Activated CD4-positive, alpha-beta T cell treated with anti-CD3 and anti-CD28 coated beads, Interleukin-2, amount 50 U/mL, for 4 hours (primary cell): ENCODE measurements at regions not wholly inside any gene's neighbourhood (a gene's known extent, or its start where the extent isn't known, plus 50 kb on each side); places are given as distances from the start of the nearest gene placed in this dataset.
"Not testable (repeated sequence)": the region's sequence is repeated elsewhere in the genome, so short reads cannot be mapped to it uniquely, and the experiment has no call there.

ENCODE experiments used
- DNase-seq, 2 experiments: peaks; one replicate each; pipeline ENCODE4 v3.0.0-alpha.2; 2020

DNA sequence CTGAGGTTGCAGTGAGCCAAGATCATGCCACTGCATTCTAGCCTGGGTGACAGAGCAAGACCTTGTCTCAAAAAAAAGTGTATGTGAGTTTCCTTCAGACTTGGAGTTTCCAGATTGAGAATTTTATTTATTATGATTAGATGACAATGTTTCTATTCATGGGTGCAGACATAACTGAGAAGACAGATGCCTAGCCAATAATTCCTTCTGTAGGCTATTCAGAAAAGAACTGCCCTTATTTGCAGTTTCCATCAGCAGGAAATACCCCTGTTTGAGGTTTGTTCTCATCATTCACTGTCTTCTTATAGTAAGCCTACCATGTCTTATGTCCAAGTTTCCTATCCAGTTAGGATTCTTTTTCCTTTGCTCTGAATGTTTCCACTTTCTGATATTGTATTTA is 269.0 kb downstream of the KTN1 start:
- DNase-seq: no peak

GRCh38 chr14:55849833-55850232 is 268.4 kb upstream of the PELI2 start:
- DNase-seq: no peak

- DNase-seq: no peak
These were observed 267.4 kb upstream of the PELI2 start for GRCh38 chr14:55850825-55851241.

GRCh38 chr14:55851301-55851700 is 266.9 kb upstream of the PELI2 start:
- DNase-seq: no peak

DNA sequence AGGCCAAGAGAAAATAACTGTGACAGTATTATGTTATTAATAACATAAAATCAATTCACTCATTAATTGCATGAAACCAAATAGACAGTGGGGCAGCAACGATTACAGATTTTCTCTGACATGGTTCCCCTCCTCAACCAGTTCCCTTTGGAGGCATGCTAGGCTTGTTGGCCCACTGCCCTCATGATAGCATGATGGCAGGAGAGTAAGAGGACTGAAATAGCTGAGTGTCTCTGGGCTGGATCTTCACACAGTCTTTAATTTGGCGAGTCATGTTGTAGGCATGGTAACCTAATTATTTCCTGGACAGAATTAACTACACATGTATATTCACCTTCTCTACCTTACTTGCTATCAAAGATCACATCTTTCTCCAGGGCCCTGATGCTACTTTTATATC is 266.2 kb upstream of the PELI2 start:
- DNase-seq: no peak

GRCh38 chr14:55855751-55856150 is 262.5 kb upstream of the PELI2 start:
- no peak for DNase-seq

GRCh38 chr14:55858604-55859003 is 259.6 kb upstream of the PELI2 start:
- no peak for DNase-seq

DNA sequence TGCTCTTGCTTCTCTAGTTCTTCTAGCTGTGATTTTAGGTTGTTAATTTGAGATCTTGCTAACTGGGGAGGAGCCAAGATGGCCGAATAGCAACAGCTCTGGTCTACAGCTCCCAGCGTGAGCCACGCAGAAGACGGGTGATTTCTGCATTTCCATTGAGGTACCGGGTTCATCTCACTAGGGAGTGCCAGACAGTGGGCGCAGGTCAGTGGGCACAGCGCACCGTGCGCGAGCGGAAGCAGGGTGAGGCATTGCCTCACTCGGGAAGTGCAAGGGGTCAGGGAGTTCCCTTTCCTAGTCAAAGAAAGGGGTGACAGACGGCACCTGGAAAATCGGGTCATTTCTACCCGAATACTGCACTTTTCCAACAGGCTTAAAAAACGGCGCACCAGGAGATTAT is 256.6 kb upstream of the PELI2 start:
- DNase-seq: not testable (repeated sequence)

- no peak for DNase-seq
These were observed 253.1 kb upstream of the PELI2 start for GRCh38 chr14:55864890-55865655.

DNA sequence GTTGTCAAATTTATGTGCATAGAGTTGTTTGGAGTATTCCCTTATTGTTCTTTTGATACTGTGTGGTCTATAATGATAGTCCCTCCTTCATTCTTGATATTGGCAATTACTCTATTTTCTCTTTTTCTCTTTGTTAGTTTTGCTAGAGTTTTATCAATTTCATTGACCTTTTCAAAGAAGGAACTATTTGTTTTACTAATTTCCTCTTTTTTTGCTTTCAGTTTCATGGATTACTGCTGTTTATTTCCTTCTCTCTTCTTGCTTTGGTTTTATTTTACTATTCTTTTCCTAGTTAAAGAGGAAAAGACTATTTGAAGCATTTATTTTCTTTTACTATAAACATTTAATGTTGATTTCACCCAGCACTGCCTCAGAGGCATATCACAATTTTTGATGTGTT is 250.9 kb upstream of the PELI2 start:
- DNase-seq: no peak

GRCh38 chr14:55867719-55868118 is 250.5 kb upstream of the PELI2 start:
- DNase-seq: no peak

DNA sequence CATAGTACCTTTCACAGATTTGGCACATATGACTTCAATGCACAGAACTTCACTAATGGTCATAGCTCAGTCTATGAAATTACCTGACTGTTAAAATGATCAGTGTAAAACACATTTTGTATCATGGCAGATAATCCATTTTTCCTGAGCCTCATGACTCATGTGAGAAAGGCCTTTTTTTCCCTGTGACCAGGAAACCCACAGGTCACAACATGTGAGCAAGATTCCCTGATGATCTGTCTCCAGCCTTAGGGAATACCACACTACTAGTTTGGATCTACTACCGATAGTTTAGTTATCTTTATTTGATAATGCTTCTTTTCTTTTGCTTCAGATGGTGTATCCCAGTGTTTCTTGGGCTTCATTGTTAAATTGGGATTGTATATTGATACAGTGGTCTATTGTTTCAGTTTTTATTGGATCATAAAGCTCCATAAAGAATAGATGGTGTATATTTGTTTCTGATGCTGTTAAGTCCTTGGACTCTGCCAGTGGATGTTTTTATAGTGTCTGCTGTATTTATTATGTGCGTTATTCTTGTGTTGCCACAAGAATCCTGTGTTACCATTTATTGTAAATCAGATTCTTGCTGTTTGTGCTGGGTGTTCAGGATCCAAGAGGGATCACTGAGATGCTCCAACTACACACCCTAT is 248.7 kb upstream of the PELI2 start:
- DNase-seq: no peak

DNA sequence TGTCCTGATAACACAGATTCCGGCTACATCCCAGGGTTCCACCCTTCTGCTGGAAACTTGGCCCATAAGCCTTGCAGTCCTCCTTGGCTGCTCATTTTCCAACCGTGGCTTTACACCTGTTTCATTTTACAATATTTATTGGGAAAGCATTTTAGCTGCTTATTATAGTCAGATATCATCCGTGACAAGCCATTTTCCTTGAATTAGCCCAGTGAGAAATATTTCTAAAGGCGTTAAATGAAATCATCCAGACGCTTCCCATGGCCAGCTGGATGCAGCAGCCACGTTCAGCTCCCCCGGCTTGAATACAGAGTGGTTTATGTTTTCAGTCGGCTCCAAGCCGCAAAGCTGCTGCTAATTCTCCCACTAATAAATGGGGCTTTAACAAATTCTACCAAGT is 245.0 kb upstream of the PELI2 start:
- DNase-seq: no peak

DNA sequence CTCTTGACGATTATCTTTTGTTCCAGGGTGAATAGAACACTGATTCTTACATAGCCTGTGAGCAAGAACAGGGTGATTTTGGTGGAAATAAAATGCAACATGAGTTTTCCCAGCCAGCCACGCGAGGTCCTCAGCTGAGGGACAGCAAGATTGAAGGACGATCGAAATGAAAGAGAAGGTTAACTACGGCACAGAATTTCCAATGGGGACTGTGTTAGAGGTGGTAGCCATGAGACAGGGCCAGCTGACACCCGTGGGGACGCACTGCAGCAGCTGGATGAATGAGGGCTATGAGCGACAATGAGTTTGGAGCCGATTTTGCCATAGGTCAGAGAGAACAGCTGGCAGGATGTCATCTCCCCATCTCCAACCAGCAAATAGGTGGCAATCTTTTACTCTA is 243.4 kb upstream of the PELI2 start:
- DNase-seq: no peak

DNA sequence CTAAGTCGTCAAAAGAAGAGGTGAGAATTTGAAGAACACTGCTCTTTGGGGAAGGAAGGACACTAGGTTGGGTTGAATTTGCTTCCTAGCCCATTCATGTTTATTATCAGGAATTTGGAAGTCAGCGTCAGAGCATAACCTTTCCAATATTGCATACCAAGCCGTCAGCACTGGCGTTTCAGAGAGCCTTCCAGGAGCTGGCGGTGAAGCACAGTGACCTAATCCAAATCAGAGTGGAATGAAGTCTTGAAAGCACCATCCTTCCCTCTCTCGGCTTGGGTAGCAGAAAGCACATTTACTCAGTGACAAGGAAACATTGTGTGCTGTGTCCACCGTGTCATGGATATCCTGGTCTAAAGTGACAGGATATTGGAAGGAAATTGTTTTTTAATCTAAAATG is 240.3 kb upstream of the PELI2 start:
- no peak for DNase-seq

- no peak for DNase-seq
These were observed 236.5 kb upstream of the PELI2 start for GRCh38 chr14:55881577-55882241.

DNA sequence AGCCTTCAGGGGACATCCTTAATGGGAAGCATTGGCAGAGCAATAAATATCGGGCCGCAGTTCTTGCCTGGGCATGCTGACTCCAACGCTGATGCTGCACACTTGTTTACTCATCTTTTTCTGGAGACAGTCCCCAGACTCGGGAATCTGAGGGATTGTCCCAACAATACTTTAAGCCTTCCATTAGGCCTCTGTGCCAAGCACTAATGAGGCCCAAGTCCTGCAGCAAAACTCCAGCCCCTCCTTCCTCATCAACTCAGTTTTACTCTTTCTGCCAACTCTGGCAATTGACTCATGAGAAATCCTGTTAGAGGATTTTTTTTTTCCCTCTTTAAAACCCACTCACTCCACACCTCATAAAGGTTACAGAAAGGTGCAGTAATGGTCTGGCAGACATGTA is 233.4 kb upstream of the PELI2 start:
- no peak for DNase-seq

DNA sequence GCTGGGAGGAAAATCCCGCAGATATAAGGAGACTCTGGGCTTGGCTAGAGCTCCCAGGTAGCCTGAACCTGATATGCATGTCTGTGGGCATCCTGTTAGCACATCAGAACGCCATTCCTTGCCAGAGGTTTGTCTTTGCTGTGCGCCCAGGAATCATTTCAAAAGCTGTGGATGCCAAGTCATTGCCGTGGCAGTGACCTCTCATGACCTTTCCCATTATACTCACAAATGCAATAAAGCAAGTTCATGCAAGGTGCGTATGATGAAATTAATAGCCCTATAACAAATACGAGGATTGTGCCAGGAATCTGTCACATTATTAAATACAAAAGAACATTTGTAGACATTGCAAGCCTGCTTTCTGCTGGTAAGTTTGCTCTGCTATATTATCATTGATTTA is 229.1 kb upstream of the PELI2 start:
- DNase-seq: no peak

GRCh38 chr14:55891692-55892091 is 226.5 kb upstream of the PELI2 start:
- no peak for DNase-seq

DNA sequence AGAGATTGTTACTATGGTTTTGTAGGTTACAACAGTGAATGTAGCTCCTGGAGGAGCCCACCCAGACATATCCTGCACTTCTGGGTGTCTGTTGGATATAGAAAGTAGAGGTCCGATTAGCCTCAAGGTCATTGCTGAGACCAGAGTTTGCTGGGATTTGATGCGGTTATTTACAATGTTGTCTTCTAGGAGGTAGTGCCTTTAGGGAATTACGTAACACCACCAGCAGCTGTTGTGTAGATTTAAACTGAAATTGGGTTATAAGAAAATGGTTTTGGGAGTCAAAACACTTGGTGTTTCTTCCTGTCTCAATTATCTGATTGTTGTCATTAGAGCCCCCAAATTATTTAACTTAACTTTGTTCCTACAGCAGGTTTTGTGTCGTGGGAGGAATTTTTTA is 225.3 kb upstream of the PELI2 start:
- no peak for DNase-seq

GRCh38 chr14:55893705-55894104 is 224.5 kb upstream of the PELI2 start:
- DNase-seq: no peak

DNA sequence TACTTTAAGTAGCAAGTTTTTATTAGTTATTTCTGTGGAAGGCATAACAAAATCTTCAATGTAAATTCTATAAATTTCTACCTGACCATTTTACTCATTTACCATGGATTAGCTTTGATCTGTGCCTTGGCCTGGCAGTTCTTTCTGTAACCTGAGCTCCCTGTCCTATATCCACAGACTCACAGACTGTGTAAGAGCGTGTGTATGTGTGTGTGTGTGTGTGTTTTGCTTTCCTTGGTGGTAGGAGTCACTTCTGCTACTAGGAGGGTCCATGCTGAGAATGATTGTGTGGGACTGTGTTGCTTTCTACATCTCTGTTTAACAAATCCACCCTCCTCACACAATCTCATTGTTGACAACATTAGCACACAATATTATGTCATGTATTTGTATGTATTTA is 221.2 kb upstream of the PELI2 start:
- no peak for DNase-seq

GRCh38 chr14:55898938-55899337 is 219.3 kb upstream of the PELI2 start:
- DNase-seq: no peak

- no peak for DNase-seq
These were observed 218.7 kb upstream of the PELI2 start for GRCh38 chr14:55899531-55899930.
